ENCODE measurements at regions not wholly inside any gene's neighbourhood (a gene's known extent, or its start where the extent isn't known, plus 50 kb on each side); places are given as distances from the start of the nearest gene placed in this dataset.

DNA sequence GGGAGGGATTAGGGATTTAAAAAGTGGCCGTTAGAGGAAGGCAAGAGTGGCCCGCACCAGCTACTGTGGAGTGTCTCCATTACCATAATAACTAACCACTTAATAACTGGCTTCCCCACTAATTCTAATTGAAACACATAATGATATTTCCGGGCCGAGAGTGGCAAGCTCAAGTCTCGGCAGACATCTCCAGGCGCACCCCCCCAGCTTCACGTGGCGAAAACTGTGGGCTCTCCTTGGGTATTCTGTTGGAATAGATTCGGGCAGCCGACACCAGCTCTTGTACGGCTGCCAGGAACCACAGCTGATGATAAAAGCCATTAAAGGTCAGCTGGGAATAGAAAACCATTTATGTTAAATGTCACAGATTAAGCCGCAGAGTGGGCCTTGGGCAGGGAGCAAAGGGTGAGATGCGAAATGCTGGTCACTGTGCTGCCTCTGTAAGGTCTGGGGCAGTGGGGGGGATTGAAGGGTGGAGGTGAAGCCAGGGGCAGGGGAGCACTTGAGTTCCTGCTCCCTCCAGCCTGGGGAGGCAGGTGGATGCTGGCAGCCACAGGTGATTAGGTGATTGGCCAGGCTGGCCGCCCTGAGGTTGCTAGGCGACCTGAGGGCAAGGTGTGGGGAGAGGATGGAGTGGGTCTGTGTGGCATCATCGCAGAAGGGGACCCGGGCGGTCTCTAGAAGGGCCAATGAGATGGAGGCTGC lies 115.6 kb upstream of the SDK2 start:
- WGBS (ENCODE audit: insufficient coverage) = 40% methylated on average over 12 of the region's 18 CpGs
- Histone ChIP-seq H3K4me1 (ENCODE audit: control insufficient read depth, insufficient read depth, low read length) (peaks cover 45% of the 10 kb centered on the region), H3K9me3 (ENCODE audit: control insufficient read depth, insufficient read depth, low read length) (no peaks in the 10 kb centered on the region), H3K36me3 (ENCODE audit: control insufficient read depth, insufficient read depth, low read length) (no peaks in the 10 kb centered on the region), H3K4me3 (ENCODE audit: low read depth, low read length) (no peak overlapping the region), H3K27ac (ENCODE audit: low read depth, low read length) (no peak overlapping the region), H3K27me3 (ENCODE audit: control insufficient read depth, insufficient read depth, low read length) (peaks cover 2% of the 10 kb centered on the region)
- peak in 4 of 6 donors; percentile 31 to 91 (median 44) for DNase-seq (ENCODE audit: low read depth in 4 of 6, low spot score in 6 of 6)

DNA sequence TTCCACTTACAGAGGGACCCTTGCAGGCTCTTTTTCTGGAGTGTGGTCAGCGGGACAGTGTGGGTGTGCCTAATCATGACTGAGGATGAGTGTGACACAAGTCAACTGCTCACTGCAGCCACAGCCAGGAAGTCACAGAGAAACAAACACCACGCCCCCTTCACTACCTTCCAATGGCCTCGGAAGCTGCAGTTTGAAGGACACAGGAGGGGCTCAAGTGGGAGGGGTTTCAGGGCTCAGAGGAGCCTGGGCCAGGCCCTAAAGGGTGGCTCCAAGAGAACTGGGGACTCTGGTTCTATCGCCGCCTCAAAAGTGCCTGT lies 116.2 kb upstream of the SDK2 start:
- H3K4me1 ChIP-seq (ENCODE audit: control insufficient read depth, insufficient read depth, low read length) = peaks cover 45% of the 10 kb centered on the region
- H3K27ac ChIP-seq (ENCODE audit: low read depth, low read length) = no peak overlapping the region
- H3K27me3 ChIP-seq (ENCODE audit: control insufficient read depth, insufficient read depth, low read length) = peaks cover 2% of the 10 kb centered on the region
- no peaks in the 10 kb centered on the region for H3K36me3 ChIP-seq (ENCODE audit: control insufficient read depth, insufficient read depth, low read length)
- 76% methylated on average over 3 of the region's 5 CpGs for WGBS (ENCODE audit: insufficient coverage)
- H3K9me3 ChIP-seq (ENCODE audit: control insufficient read depth, insufficient read depth, low read length) = no peaks in the 10 kb centered on the region
- no peak overlapping the region for H3K4me3 ChIP-seq (ENCODE audit: low read depth, low read length)
- DNase-seq (ENCODE audit: low read depth in 4 of 6, low spot score in 6 of 6) = no peak

DNA sequence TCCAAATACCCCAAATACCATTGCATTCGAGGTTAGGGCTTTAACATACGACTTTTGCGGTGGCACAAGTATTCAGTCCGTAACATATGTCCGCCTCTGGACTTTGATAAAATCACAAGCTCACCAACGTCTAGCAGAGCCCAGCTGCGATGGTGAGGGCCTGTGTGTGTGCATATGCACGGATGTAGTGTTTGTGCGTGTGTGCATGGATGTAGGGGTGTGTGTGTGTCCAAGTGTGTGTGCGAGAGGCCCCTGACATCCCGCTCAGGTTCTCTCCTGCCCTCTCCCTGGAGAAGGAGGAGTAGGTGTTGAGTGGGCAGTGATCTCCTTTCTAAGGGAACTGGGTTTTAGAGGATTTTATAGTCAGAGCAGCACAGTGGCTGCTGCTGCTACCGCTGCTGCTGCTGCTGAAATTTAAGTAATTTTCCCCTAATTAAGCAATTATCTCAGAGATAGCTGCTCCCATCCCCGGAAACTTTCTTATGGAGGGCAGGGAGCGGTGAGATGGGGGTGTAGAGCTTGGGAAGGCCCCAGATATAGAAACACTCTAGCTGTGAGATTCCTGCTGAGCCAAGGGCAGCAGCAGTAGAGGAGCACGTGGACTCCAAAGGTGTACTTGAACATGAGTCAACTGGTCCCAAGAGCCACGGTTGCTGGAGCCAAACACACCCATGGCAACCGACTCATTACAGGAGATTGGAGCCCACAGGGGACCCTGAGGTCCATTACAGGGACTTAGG lies 121.7 kb upstream of the SDK2 start:
- 79% methylated on average over 13 of the region's 17 CpGs for WGBS (ENCODE audit: insufficient coverage)
- Histone ChIP-seq H3K27ac (ENCODE audit: low read depth, low read length) (no peak overlapping the region), H3K27me3 (ENCODE audit: control insufficient read depth, insufficient read depth, low read length) (no peaks in the 10 kb centered on the region), H3K36me3 (ENCODE audit: control insufficient read depth, insufficient read depth, low read length) (no peaks in the 10 kb centered on the region), H3K9me3 (ENCODE audit: control insufficient read depth, insufficient read depth, low read length) (no peaks in the 10 kb centered on the region), H3K4me3 (ENCODE audit: low read depth, low read length) (no peak overlapping the region), H3K4me1 (ENCODE audit: control insufficient read depth, insufficient read depth, low read length) (peaks cover 21% of the 10 kb centered on the region)
- DNase-seq (ENCODE audit: low read depth in 4 of 6, low spot score in 6 of 6) = no peak

GRCh38 chr17:73767696-73768095 lies 123.5 kb upstream of the SDK2 start:
- Histone ChIP-seq H3K27me3 (ENCODE audit: control insufficient read depth, insufficient read depth, low read length) (no peaks in the 10 kb centered on the region), H3K27ac (ENCODE audit: low read depth, low read length) (no peak overlapping the region), H3K4me1 (ENCODE audit: control insufficient read depth, insufficient read depth, low read length) (peaks cover 20% of the 10 kb centered on the region), H3K4me3 (ENCODE audit: low read depth, low read length) (no peak overlapping the region), H3K36me3 (ENCODE audit: control insufficient read depth, insufficient read depth, low read length) (no peaks in the 10 kb centered on the region), H3K9me3 (ENCODE audit: control insufficient read depth, insufficient read depth, low read length) (no peaks in the 10 kb centered on the region)
- 86% methylated on average over 5 of the region's 7 CpGs for WGBS (ENCODE audit: insufficient coverage)
- no peak for DNase-seq (ENCODE audit: low read depth in 4 of 6, low spot score in 6 of 6)

GRCh38 chr17:73768691-73769090 lies 124.4 kb upstream of the SDK2 start:
- no peak overlapping the region for H3K27ac ChIP-seq (ENCODE audit: low read depth, low read length)
- H3K4me1 ChIP-seq (ENCODE audit: control insufficient read depth, insufficient read depth, low read length) = peaks cover 14% of the 10 kb centered on the region
- no peaks in the 10 kb centered on the region for H3K36me3 ChIP-seq (ENCODE audit: control insufficient read depth, insufficient read depth, low read length)
- peaks cover 2% of the 10 kb centered on the region for H3K27me3 ChIP-seq (ENCODE audit: control insufficient read depth, insufficient read depth, low read length)
- no CpG with 5 or more reads among the region's 2 CpGs for WGBS (ENCODE audit: insufficient coverage)
- no peaks in the 10 kb centered on the region for H3K9me3 ChIP-seq (ENCODE audit: control insufficient read depth, insufficient read depth, low read length)
- H3K4me3 ChIP-seq (ENCODE audit: low read depth, low read length) = no peak overlapping the region
- no peak for DNase-seq (ENCODE audit: low read depth in 4 of 6, low spot score in 6 of 6)

DNA sequence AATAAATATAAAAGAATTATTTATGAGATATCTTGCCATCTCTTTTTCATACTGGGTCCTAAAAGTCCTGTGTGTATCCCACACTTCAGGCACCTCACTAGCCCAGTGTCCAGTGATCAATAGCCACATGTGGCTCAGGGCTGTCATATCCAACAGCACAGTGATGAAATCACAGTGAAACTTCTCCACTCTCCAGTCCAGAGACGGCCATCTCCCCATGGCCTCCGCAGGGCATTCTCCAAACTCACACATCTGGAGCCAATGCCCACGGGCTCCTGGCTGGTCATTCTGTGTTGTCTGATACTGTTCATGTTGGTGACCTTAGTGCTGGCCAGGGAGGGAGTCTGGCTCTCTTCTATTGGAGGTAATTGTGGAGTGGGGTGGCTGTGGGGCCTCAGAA lies 125.2 kb upstream of the SDK2 start:
- DNase-seq (ENCODE audit: low read depth in 4 of 6, low spot score in 6 of 6) = no peak
- Histone ChIP-seq H3K27me3 (ENCODE audit: control insufficient read depth, insufficient read depth, low read length) (peaks cover 2% of the 10 kb centered on the region), H3K4me1 (ENCODE audit: control insufficient read depth, insufficient read depth, low read length) (peaks cover 16% of the 10 kb centered on the region), H3K36me3 (ENCODE audit: control insufficient read depth, insufficient read depth, low read length) (no peaks in the 10 kb centered on the region), H3K4me3 (ENCODE audit: low read depth, low read length) (no peak overlapping the region), H3K9me3 (ENCODE audit: control insufficient read depth, insufficient read depth, low read length) (no peaks in the 10 kb centered on the region), H3K27ac (ENCODE audit: low read depth, low read length) (no peak overlapping the region)
- WGBS (ENCODE audit: insufficient coverage) = no CpG with 5 or more reads among the region's 3 CpGs

GRCh38 chr17:73770115-73770848 lies 126.0 kb upstream of the SDK2 start:
- H3K9me3 ChIP-seq (ENCODE audit: control insufficient read depth, insufficient read depth, low read length) = no peaks in the 10 kb centered on the region
- peak overlapping the region; percentile 29 for H3K27ac ChIP-seq (ENCODE audit: low read depth, low read length)
- H3K4me1 ChIP-seq (ENCODE audit: control insufficient read depth, insufficient read depth, low read length) = peaks cover 19% of the 10 kb centered on the region
- peak; percentile 57 to 96 (median 70) for DNase-seq (ENCODE audit: low read depth in 4 of 6, low spot score in 6 of 6)
- 59% methylated on average over 9 of the region's 12 CpGs for WGBS (ENCODE audit: insufficient coverage)
- H3K36me3 ChIP-seq (ENCODE audit: control insufficient read depth, insufficient read depth, low read length) = no peaks in the 10 kb centered on the region
- H3K27me3 ChIP-seq (ENCODE audit: control insufficient read depth, insufficient read depth, low read length) = peaks cover 2% of the 10 kb centered on the region
- no peak overlapping the region for H3K4me3 ChIP-seq (ENCODE audit: low read depth, low read length)

- peaks cover 19% of the 10 kb centered on the region for H3K4me1 ChIP-seq (ENCODE audit: control insufficient read depth, insufficient read depth, low read length)
- H3K9me3 ChIP-seq (ENCODE audit: control insufficient read depth, insufficient read depth, low read length) = no peaks in the 10 kb centered on the region
- H3K27me3 ChIP-seq (ENCODE audit: control insufficient read depth, insufficient read depth, low read length) = peaks cover 2% of the 10 kb centered on the region
- H3K4me3 ChIP-seq (ENCODE audit: low read depth, low read length) = no peak overlapping the region
- DNase-seq (ENCODE audit: low read depth in 4 of 6, low spot score in 6 of 6) = no peak
- H3K36me3 ChIP-seq (ENCODE audit: control insufficient read depth, insufficient read depth, low read length) = no peaks in the 10 kb centered on the region
- peak overlapping the region; percentile 29 for H3K27ac ChIP-seq (ENCODE audit: low read depth, low read length)
- 43% methylated on average over 6 of the region's 6 CpGs for WGBS (ENCODE audit: insufficient coverage)
These were observed 126.6 kb upstream of the SDK2 start for GRCh38 chr17:73770849-73771229.

- H3K36me3 ChIP-seq (ENCODE audit: control insufficient read depth, insufficient read depth, low read length) = no peaks in the 10 kb centered on the region
- peaks cover 2% of the 10 kb centered on the region for H3K27me3 ChIP-seq (ENCODE audit: control insufficient read depth, insufficient read depth, low read length)
- H3K4me1 ChIP-seq (ENCODE audit: control insufficient read depth, insufficient read depth, low read length) = peaks cover 19% of the 10 kb centered on the region
- no peak overlapping the region for H3K4me3 ChIP-seq (ENCODE audit: low read depth, low read length)
- DNase-seq (ENCODE audit: low read depth in 4 of 6, low spot score in 6 of 6) = peak in 1 of 6 donors; percentile 73
- H3K9me3 ChIP-seq (ENCODE audit: control insufficient read depth, insufficient read depth, low read length) = no peaks in the 10 kb centered on the region
- 58% methylated on average over 3 of the region's 5 CpGs for WGBS (ENCODE audit: insufficient coverage)
- no peak overlapping the region for H3K27ac ChIP-seq (ENCODE audit: low read depth, low read length)
These were observed 128.0 kb upstream of the SDK2 start for GRCh38 chr17:73772107-73772705.

Data from spinal cord (tissue), 9 donors.